Heart right ventricle (tissue), 16 donors: ENCODE measurements at regions not wholly inside any gene's neighbourhood (a gene's known extent, or its start where the extent isn't known, plus 50 kb on each side); places are given as distances from the start of the nearest gene placed in this dataset.
A peak's percentile ranks its signal among the peaks of the same experiment; 100 is the strongest.

Experiments
- ATAC-seq, 8 donors: fragments of 200-7000 bp; cut with Tn5 transposase; one replicate each; pipeline ENCODE4 v1.9.1; 2020; ENCODE audit warnings: mild to moderate bottlenecking in 8 of 8, moderate library complexity in 8 of 8, moderate number of reproducible peaks in 1 of 8
- DNase-seq, 2 donors: peaks; one replicate each; pipeline ENCODE4 v3.0.0-alpha.2; 2020
- H3K27ac ChIP-seq, 10 donors: fragments of 200-600 bp; sonication (generic) in 2 of 10; one replicate each; pipeline versions ENCODE4 v1.5.0 to v1.8.0; 2020 to 2022; ENCODE audit warnings: mild to moderate bottlenecking in 3 of 10
- H3K27me3 ChIP-seq, 7 donors: fragments of 200-600 bp; one replicate each; pipeline ENCODE4 v1.8.0; 2021 to 2022; ENCODE audit warnings: mild to moderate bottlenecking in 2 of 7
- H3K36me3 ChIP-seq, 9 donors: fragments of 200-600 bp; sonication (generic) in 1 of 9; one replicate each; pipeline versions ENCODE4 v1.5.0 to v1.8.0; 2020 to 2022; ENCODE audit warnings: mild to moderate bottlenecking in 2 of 9
- H3K4me1 ChIP-seq, 9 donors: fragments of 200-600 bp; sonication (generic) in 1 of 9; one replicate each; pipeline versions ENCODE4 v1.5.0 to v1.8.0; 2020 to 2022; ENCODE audit warnings: mild to moderate bottlenecking in 4 of 9
- H3K4me3 ChIP-seq, 10 donors: fragments of 200-600 bp; sonication (generic) in 2 of 10; one replicate each; pipeline versions ENCODE4 v1.5.0 to v1.8.0; 2020 to 2022; ENCODE audit warnings: mild to moderate bottlenecking in 7 of 10, moderate library complexity in 2 of 10
- H3K9me3 ChIP-seq, 11 donors: fragments of 200-600 bp in 10 of 11; sonication (generic) in 2 of 11; one replicate each; pipeline versions ENCODE4 v1.5.0 to v1.8.0; 2013 to 2022; ENCODE audit warnings: mild to moderate bottlenecking in 2 of 11, control low read depth in 1 of 11, moderate library complexity in 1 of 11
- WGBS, 2 donors: extraction: QIAGEN DNeasy Blood & Tissue Kit; methylation state at CpG; one replicate each; pipeline ENCODE4 v1.1.7; 2013; ENCODE audit warnings: inconsistent platforms in 1 of 2; 5-methylcytosine and 5-hydroxymethylcytosine counted together
- intact Hi-C, 10 donors: fragments of 100-400 bp; cut with DNase I; formaldehyde crosslinking; loops; one replicate each; pipeline versions ENCODE4 v1.11.1 to v1.14.2; 2022
- TF ChIP-seq, protein P1 (sequence below), 9 donors: fragments of 200-600 bp; sonication (generic) in 2 of 9; IDR thresholded peaks; one replicate each; pipeline versions ENCODE4 v1.5.0 to v1.8.0; 2021 to 2022; ENCODE audit warnings: antibody characterized with exemption in 9 of 9, mild to moderate bottlenecking in 5 of 9, moderate library complexity in 1 of 9
- donor health status: Arrhythmogenic right ventricular cardiomyopathy.
- donor health status: ischemic (EF 13 %, LVEDD 7.1; RV severe dilation, severe dysfunction).
- donor health status: healthy with polysubstance abuse.
- donor health status: DM: no; HTN: yes; CAD: no.
- donor health status: DM: no; HTN: no; CAD: no.
- donor health status: ischemic (EF 25% LVEDD 6.9; RV normal size, moderate dysfunction).
- donor health status: ischemic (EF 25% LVEDD 5.7; RV mildly dilated, moderate dysfunction).
- donor health status: healthy.
- donor health status: DM: yes; HTN: yes; CAD: no.
- donor health status: Ischemic cardiomyopathy.
- donor health status: ischemic (EF 35%, LVEDD 5.7; RV mildly dilated, moderate dysfunction).
- donor health status: nonischemic (EF 11% LVEDD 7.7; RV severe dilation, severe dysfunction).
- donor health status: DM: yes; HTN: yes; CAD: no.
- donor health status: PGD.
- donor health status: ischemic (EF 29% LVEDD 5.4; RV normal size, mild dysfunction).
- donor health status: nonischemic (EF 23%, LVEDD 6.1; RV moderate dilation, normal function).

- WGBS, 2 donors = 56 to 65% methylated on average over 3 of the region's 3 CpGs
- ATAC-seq = peak in 5 of 8 donors; percentile 15 to 44 (median 21)
These were observed 174.3 kb downstream of the KLF13 start for GRCh38 chr15:31500766-31501449.

DNA sequence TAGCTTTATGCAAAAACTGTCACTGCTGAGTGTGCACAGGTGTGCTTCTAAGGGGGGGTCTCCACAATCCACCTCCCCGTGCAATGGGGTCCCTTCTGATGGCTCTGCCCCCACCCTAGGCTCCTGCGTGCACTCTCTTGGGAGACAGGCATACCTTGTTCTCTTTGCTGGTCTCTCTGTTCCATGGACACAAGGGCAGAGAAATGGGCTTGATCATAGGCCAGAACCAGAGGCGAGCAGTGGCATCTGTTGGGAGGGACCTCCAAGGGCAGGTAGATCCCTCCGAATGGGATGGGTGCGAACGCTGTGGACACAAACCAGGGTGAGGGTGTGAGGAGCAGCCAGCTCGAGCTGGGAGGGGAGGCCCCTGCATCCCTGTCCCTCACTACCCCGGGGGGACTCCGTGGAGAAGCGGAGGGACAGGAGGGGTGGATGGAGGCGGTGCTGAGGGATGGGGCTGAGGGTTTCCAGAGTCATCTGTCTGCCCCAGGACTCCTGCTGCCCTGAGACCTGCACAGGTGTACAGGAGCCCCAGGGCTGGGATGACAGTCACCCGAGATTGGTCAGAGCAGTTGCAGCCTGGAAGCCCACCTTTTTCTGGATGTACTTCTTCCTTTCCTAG lies 175.0 kb downstream of the KLF13 start:
- H3K9me3 ChIP-seq = no peaks in the 10 kb centered on the region
- intact Hi-C loops = loop anchor here in 1 of 10 donors (10.0 kb wide), 1 partner anchor 53 kb away; no protein-coding TSS in a partner anchor
- H3K4me3 ChIP-seq = no peak overlapping the region
- ATAC-seq (no peak), DNase-seq (no peak)
- TF ChIP-seq, protein P1, sequence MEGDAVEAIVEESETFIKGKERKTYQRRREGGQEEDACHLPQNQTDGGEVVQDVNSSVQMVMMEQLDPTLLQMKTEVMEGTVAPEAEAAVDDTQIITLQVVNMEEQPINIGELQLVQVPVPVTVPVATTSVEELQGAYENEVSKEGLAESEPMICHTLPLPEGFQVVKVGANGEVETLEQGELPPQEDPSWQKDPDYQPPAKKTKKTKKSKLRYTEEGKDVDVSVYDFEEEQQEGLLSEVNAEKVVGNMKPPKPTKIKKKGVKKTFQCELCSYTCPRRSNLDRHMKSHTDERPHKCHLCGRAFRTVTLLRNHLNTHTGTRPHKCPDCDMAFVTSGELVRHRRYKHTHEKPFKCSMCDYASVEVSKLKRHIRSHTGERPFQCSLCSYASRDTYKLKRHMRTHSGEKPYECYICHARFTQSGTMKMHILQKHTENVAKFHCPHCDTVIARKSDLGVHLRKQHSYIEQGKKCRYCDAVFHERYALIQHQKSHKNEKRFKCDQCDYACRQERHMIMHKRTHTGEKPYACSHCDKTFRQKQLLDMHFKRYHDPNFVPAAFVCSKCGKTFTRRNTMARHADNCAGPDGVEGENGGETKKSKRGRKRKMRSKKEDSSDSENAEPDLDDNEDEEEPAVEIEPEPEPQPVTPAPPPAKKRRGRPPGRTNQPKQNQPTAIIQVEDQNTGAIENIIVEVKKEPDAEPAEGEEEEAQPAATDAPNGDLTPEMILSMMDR (IDR thresholded peaks at IDR 0.05) = no peak
- no peak overlapping the region for H3K27ac ChIP-seq
- peaks cover 0 to 20% (median 15%) of the 10 kb centered on the region in 9 donors for H3K4me1 ChIP-seq
- WGBS, 2 donors = 95% methylated on average over 12 of the region's 12 CpGs
- H3K27me3 ChIP-seq = no peaks in the 10 kb centered on the region
- H3K36me3 ChIP-seq = no peaks in the 10 kb centered on the region

More at GRCh38 chr15:31500766-31501449, 174.3 kb downstream of the KLF13 start:
- Histone ChIP-seq H3K4me3 (peak overlapping the region in 1 of 10 donors; percentile 16), H3K9me3 (no peaks in the 10 kb centered on the region), H3K27ac (peak overlapping the region in 8 of 10 donors; percentile 15 to 59 (median 38)), H3K4me1 (peaks cover 0 to 20% (median 15%) of the 10 kb centered on the region in 9 donors), H3K27me3 (no peaks in the 10 kb centered on the region), H3K36me3 (no peaks in the 10 kb centered on the region)
- DNase-seq = no peak
- intact Hi-C loops = loop anchor here in 1 of 10 donors (10.0 kb wide), 1 partner anchor 54 kb away; no protein-coding TSS in a partner anchor
- TF ChIP-seq, protein P1 (IDR thresholded peaks at IDR 0.05) = no peak

DNA sequence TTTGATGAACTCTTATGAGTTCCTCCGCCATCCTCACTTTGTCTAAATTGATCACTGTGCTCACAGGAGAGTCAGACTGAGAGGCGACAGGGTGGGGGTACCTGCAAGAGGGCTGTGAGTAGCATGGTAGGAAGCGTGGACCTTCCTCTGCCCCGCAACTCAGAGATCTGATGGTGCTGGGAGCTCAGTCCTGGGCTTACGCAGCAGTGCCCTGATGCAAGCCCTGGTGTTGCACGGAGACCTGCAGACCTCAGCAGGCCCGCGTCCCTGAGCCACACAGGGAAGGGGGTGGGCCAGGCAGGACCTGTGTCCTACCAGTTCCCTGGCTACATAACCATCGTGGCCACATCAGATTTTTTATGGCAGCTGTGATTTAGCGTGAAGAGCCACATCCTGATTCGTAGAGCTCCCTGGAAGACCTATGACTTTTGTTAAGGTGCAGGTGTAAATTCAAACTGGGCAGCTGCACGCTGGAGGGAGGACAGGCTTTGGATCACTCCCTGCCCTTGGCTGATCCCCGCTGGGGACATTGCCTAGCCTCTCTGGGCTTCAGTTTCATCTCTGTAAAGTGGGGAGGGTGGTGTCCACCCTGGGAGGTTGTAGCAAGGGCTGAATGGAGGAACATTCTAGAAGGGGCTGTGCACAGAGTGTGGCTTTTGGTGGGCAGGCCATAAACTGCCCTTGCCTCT lies 176.1 kb downstream of the KLF13 start:
- no peaks in the 10 kb centered on the region for H3K27me3 ChIP-seq
- no peak overlapping the region for H3K27ac ChIP-seq
- H3K4me1 ChIP-seq = peaks cover 0 to 20% (median 15%) of the 10 kb centered on the region in 9 donors
- no peak overlapping the region for H3K4me3 ChIP-seq
- ATAC-seq (no peak), DNase-seq (no peak)
- intact Hi-C loops = loop anchor here in 1 of 10 donors (10.0 kb wide), 1 partner anchor 52 kb away; no protein-coding TSS in a partner anchor
- no peaks in the 10 kb centered on the region for H3K36me3 ChIP-seq
- TF ChIP-seq, protein P1 (IDR thresholded peaks at IDR 0.05) = no peak
- 94 to 95% methylated on average over 13 of the region's 13 CpGs for WGBS, 2 donors
- no peaks in the 10 kb centered on the region for H3K9me3 ChIP-seq

GRCh38 chr15:31503256-31503655 lies 176.6 kb downstream of the KLF13 start:
- H3K4me3 ChIP-seq = no peak overlapping the region
- ATAC-seq (no peak), DNase-seq (no peak)
- 84 to 86% methylated on average over 6 of the region's 6 CpGs for WGBS, 2 donors
- no peaks in the 10 kb centered on the region for H3K36me3 ChIP-seq
- TF ChIP-seq, protein P1 (IDR thresholded peaks at IDR 0.05) = no peak
- intact Hi-C loops = loop anchor here in 1 of 10 donors (10.0 kb wide), 1 partner anchor 52 kb away; no protein-coding TSS in a partner anchor
- peaks cover 0 to 20% (median 15%) of the 10 kb centered on the region in 9 donors for H3K4me1 ChIP-seq
- no peak overlapping the region for H3K27ac ChIP-seq
- no peaks in the 10 kb centered on the region for H3K27me3 ChIP-seq
- no peaks in the 10 kb centered on the region for H3K9me3 ChIP-seq
